HG02798 (cell line): ENCODE measurements at regions not wholly inside any gene's neighbourhood (a gene's known extent, or its start where the extent isn't known, plus 50 kb on each side); places are given as distances from the start of the nearest gene placed in this dataset.

Source experiments
- ATAC-seq: cut with Tn5 transposase; IDR thresholded peaks from one replicate; pipeline ENCODE4 v1.9.1; 2021; ENCODE audit warnings: mild to moderate bottlenecking; ENCODE audit not compliant: unreplicated experiment, poor library complexity

- ATAC-seq = no peak
Observed at GRCh38 chr20:51269671-51270070, 246.8 kb upstream of the KCNG1 start.

DNA sequence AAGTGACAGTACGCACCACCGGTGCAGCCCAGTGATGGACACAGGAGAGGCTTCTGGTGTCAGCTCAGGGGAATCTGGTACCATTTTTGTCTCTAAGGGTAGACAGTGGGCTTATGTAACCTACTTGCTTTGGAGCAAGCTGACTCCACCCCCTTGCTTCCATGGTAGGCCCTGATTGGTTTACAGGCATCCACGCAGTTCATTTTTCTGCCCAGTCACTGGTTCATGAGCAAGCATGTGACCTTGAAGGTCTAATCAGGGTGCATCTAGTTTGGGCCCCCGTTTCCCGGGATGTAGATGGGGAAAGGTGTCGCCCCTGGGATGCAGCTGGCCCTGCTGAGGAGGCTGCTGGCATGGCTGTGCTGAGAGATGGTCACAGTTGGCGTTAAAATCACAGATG, 244.8 kb upstream of the KCNG1 start:
- ATAC-seq = no peak

DNA sequence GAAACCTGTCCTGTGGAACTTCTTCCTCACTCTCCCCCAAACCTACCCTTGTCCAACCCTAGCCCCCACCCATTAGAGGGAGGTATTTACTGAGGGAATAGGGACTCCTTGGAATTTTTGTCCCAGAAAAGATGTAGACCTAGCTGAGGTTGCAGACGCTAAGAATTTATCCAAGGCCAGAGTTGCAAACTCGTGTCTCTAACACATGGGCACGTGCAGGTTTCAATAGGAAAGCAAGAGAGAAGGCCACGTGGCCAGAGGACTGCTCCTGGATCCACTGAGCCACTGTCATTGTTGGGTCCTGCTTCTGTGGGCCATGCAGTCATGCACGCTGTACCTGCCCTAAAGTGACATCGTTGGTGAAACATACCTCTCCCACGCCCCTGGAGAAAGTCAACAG, 243.4 kb upstream of the KCNG1 start:
- ATAC-seq = no peak

GRCh38 chr20:51265361-51265760, 242.5 kb upstream of the KCNG1 start:
- no peak for ATAC-seq

DNA sequence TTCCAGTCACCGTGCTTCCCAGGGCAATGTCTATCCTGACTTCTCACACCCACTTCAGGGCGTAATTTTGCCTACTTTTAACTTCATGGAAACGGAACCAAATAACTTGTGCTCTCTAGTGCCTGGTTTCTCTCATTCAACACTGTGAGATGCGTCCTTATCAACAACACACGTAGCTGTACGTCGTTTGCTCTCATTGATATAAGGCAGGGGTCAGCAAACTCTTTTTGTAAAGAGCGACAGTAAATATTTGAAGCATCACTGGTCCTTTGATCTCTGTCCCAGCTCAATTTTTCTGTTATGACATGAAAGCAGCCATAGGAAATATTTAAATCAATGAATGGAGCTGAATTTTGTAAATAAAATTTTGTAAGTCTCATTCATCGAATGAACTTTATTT, 239.3 kb upstream of the KCNG1 start:
- no peak for ATAC-seq

GRCh38 chr20:51259455-51259854, 236.5 kb upstream of the KCNG1 start:
- no peak for ATAC-seq

DNA sequence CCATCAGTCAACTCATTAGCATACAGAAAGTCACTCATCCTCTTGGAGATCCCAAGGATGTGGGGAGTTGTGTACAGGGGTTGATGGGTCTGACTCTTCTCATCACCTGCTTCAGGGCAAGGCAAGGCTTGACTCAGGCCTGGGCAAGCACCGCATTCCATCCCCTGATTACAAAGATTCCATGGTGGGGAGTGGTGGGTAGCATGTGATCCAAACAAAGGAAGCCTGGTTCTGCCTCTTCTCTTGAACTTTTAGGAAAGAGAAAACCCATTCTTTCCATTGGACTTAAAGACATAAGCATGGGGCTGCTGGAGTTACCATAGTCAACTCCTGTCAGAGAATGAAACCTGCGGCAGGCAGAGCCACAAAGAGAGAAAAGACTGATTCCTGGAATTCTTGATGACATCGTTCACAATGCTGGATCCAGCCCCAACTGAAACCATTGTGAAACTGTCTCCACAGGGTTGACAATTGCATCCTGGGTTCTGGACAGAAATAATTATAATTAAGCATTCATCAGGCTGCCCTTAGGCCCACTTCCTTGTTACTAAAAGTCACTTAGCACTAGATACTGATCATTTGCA, 235.8 kb upstream of the KCNG1 start:
- no peak for ATAC-seq

- no peak for ATAC-seq
Observed at GRCh38 chr20:51255417-51255816, 232.5 kb upstream of the KCNG1 start.

GRCh38 chr20:51253280-51253679, 230.4 kb upstream of the KCNG1 start:
- ATAC-seq = no peak

GRCh38 chr20:51249781-51250180, 226.9 kb upstream of the KCNG1 start:
- no peak for ATAC-seq

DNA sequence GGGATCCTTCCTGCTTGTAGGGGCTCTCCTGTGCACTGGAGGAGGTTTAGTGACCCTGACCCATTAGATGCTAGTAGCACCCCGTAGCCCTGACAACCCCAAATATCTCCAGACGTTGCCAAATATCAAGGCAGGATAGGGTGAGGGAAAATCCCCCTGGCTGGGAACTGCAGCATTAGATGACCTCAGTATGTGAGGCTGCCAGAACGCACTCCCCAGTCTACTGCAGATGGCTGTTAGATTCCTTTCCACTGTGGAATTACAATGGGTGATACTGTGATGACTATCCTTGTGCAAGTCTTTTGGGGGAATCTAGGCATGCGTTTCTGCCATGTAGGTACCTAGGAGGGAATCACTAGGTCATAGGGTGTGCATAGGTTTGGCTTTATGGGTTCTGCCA, 226.3 kb upstream of the KCNG1 start:
- ATAC-seq = no peak

GRCh38 chr20:51244466-51244865, 221.6 kb upstream of the KCNG1 start:
- no peak for ATAC-seq

- no peak for ATAC-seq
Observed at GRCh38 chr20:51238675-51239305, 215.9 kb upstream of the KCNG1 start.

DNA sequence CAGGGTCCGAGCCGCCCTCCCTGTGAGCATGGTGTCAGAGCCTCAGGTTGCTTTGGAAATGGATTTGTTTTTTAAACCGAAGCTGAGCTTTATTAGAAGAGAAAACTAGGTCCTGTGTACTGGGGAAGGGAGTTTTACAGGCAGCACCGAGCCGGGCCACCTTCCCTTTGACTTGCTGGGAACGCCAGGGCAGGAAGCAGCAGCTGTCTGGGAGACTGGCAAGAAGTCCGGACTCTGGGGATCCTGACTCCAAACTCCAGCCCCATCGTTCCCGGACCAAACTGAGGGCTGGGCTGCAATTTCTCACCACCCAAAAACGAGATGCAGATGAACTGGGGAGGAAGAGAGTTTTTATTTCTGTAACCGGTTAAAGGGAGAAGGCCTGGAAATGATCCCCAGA, 214.9 kb upstream of the KCNG1 start:
- ATAC-seq = no peak

DNA sequence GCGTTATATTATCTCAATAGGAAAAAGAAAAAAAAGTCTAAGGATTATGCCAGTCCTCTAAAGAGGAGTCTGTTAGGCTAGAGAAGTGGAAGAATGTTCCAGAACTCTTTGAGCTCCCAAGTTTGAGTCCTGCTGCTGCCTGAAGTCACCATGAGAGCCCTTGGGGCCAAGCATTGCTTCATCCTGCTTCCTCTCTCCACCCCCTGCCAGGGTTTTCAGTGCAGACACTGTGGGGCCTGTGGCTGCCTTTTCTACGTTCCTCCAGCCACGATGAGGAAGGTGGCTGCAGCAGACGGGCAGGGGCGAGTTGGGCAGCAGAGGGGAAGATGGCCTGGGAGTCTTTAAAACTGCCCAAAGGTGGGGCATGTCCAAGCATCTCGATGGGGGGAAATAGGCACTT, 214.4 kb upstream of the KCNG1 start:
- ATAC-seq = no peak

GRCh38 chr20:51236421-51236820, 213.5 kb upstream of the KCNG1 start:
- ATAC-seq = no peak

GRCh38 chr20:51233345-51233744, 210.4 kb upstream of the KCNG1 start:
- ATAC-seq = no peak

DNA sequence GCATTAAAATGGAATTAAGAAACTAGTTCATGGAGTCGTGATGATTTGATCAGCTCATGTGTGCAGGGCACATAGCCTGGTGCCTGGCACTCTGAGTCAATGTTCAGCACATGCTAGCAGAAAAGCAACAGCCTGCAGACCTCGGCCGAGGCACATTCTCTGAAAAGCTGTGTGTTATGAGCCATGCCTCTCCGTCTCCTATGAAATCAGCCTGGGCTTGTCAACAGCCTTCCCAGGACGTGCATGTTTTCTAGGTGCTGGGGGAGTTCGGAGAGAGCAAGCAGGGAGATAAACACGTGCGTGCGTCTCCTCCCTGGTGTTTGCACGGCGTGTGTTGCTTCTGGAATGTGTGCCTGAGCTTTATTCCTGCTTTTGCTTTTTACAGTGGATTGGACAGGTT, 207.8 kb upstream of the KCNG1 start:
- no peak for ATAC-seq

GRCh38 chr20:51228763-51229162, 205.9 kb upstream of the KCNG1 start:
- no peak for ATAC-seq

DNA sequence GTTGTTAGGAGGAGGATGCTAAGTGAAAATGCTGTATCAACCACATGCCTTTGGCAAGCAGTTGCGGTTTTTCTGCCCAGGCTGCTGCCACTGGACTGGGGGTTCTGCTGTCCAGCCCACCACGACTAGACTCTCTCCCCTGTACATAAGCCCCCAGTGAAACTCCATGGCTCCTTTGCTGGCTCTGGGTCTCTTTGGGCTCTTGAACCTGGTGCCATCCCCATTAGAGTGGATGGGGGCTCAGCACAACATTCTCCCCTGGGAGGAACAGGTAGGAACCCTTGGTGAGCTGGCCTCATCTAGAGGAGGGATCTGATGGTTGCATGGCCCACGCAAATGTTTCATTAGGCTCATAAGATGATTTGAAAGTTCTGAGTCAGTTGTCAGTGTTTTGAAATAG, 204.8 kb upstream of the KCNG1 start:
- ATAC-seq = no peak

- ATAC-seq = no peak
Observed at GRCh38 chr20:51223183-51223720, 200.3 kb upstream of the KCNG1 start.

GRCh38 chr20:51221791-51222408, 199.0 kb upstream of the KCNG1 start:
- ATAC-seq = no peak
